ENCODE measurements at regions not wholly inside any gene's neighbourhood (a gene's known extent, or its start where the extent isn't known, plus 50 kb on each side); places are given as distances from the start of the nearest gene placed in this dataset.

DNA sequence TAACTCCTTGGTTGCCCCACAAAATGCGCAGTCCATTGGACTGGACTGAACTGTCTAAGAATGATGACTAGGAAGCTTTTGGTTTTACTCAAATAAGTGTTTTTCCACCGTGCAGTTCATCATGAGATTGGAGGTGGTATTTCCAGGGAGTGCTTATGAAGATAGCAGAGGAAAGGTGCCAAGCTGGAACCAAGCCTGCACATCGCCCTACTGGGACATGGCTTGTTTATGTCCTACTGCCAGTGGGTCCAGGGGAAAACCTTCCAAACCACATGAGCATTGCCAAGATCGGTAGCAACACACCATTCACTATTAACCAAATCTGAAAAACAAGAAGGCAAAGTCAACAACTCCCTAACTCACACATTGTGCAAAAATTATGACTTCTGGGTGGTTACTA, 54.7 kb upstream of the DSCAM start:
- in situ Hi-C loops (cut with MboI), result no loop called here
- H3K4me3 ChIP-seq, result no peak overlapping the region
- H3K9me2 ChIP-seq (ENCODE audit: insufficient read depth), result no peaks in the 10 kb centered on the region
- TF ChIP-seq EZH2 (IDR thresholded peaks at IDR 0.05; ENCODE audit: insufficient read depth, poor library complexity, severe bottlenecking) (no peak), EZH2phosphoT487 (IDR thresholded peaks at IDR 0.05; ENCODE audit: insufficient read depth, low read depth) (no peak)
- no peak overlapping the region for H3K9ac ChIP-seq
- no peaks in the 10 kb centered on the region for H3K27me3 ChIP-seq (replicated peaks; ENCODE audit: insufficient read depth)
- no peaks in the 10 kb centered on the region for H4K20me1 ChIP-seq (ENCODE audit: insufficient read depth)
- no peak overlapping the region for H2AFZ ChIP-seq
- WGBS, 2 experiments (ENCODE audit: low coverage in 1 of 2, low lambda C conversion rate in 2 of 2, missing lambda C conversion rate in 2 of 2), result 19 to 22% methylated on average over 4 of the region's 4 CpGs
- no peaks in the 10 kb centered on the region for H3K36me3 ChIP-seq (ENCODE audit: low read depth)
- H3F3A ChIP-seq (ENCODE audit: insufficient read depth), result no peaks in the 10 kb centered on the region
- no peaks in the 10 kb centered on the region for H3K9me3 ChIP-seq (ENCODE audit: low read depth)
- no peak overlapping the region for H3K4me2 ChIP-seq (ENCODE audit: unreplicated experiment)
- no peak overlapping the region for H3K27ac ChIP-seq
- H3K4me1 ChIP-seq (ENCODE audit: insufficient read depth), result no peaks in the 10 kb centered on the region
- DNase-seq, result no peak
- H3K79me2 ChIP-seq (ENCODE audit: insufficient read depth), result no peaks in the 10 kb centered on the region

DNA sequence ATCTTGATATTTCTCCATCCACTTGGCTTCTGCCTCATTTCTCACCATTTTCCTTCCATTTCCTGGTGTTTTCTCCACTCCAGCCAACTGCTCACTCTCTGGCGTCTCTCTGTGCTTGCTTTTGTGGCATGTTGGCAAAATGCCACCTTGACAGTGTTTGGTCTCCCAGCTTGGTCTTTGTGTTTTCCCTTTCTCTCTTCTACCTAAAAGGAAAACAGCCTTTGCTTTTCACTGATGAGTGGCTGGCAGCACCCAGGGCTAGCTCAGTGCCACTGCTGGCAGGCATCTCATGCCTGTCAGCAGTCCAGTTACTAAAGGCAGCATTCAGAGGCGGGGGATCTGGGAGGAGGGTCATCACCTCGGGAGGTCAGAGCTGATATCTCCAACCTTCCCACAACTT, 55.3 kb upstream of the DSCAM start:
- in situ Hi-C loops (cut with MboI), result no loop called here
- 0 to 1% methylated on average over 3 of the region's 3 CpGs for WGBS, 2 experiments (ENCODE audit: low coverage in 1 of 2, low lambda C conversion rate in 2 of 2, missing lambda C conversion rate in 2 of 2)
- H3F3A ChIP-seq (ENCODE audit: insufficient read depth), result no peaks in the 10 kb centered on the region

DNA sequence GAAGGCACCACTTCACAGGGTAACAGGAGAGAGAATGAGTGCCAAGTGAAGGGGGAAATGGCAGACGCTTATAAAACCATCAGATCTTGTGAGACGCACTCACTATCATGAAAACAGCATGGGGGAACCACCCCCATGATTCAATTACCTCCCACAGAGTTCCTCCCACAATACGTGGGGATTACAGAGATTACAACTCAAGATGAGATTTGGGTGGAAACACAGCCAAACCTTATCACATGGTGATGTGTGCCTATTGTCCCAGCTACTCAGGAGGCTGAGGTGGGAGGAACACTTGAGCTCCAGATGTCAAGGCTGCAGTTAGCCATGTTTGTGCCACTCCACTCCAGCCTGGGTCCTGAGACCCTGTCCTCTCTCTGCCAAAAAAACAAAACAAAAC, 56.0 kb upstream of the DSCAM start:
- no peak for TF ChIP-seq EZH2 (IDR thresholded peaks at IDR 0.05; ENCODE audit: insufficient read depth, poor library complexity, severe bottlenecking)
- no peak for TF ChIP-seq EZH2phosphoT487 (IDR thresholded peaks at IDR 0.05; ENCODE audit: insufficient read depth, low read depth)
- in situ Hi-C loops (cut with MboI), result no loop called here
- no peak overlapping the region for H3K27ac ChIP-seq
- no peaks in the 10 kb centered on the region for H3K4me1 ChIP-seq (ENCODE audit: insufficient read depth)
- no peaks in the 10 kb centered on the region for H3K79me2 ChIP-seq (ENCODE audit: insufficient read depth)
- no peak overlapping the region for H3K9ac ChIP-seq
- H3K4me2 ChIP-seq (ENCODE audit: unreplicated experiment), result no peak overlapping the region
- no peak for DNase-seq
- no peaks in the 10 kb centered on the region for H3K27me3 ChIP-seq (replicated peaks; ENCODE audit: insufficient read depth)
- no peak overlapping the region for H2AFZ ChIP-seq
- no peak overlapping the region for H3K4me3 ChIP-seq
- H3K36me3 ChIP-seq (ENCODE audit: low read depth), result no peaks in the 10 kb centered on the region
- WGBS, 2 experiments (ENCODE audit: low coverage in 1 of 2, low lambda C conversion rate in 2 of 2, missing lambda C conversion rate in 2 of 2), result 9 to 22% methylated on average over 3 of the region's 3 CpGs
- peaks cover 6% of the 10 kb centered on the region for H3K9me3 ChIP-seq (ENCODE audit: low read depth)
- no peaks in the 10 kb centered on the region for H4K20me1 ChIP-seq (ENCODE audit: insufficient read depth)
- H3F3A ChIP-seq (ENCODE audit: insufficient read depth), result no peaks in the 10 kb centered on the region
- no peaks in the 10 kb centered on the region for H3K9me2 ChIP-seq (ENCODE audit: insufficient read depth)

More for the DNA sequence above, 55.3 kb upstream of the DSCAM start:
- no peaks in the 10 kb centered on the region for H3K9me2 ChIP-seq (ENCODE audit: insufficient read depth)
- TF ChIP-seq EZH2 (IDR thresholded peaks at IDR 0.05; ENCODE audit: insufficient read depth, poor library complexity, severe bottlenecking) (no peak), EZH2phosphoT487 (IDR thresholded peaks at IDR 0.05; ENCODE audit: insufficient read depth, low read depth) (no peak)
- no peak overlapping the region for H3K27ac ChIP-seq
- no peak overlapping the region for H3K4me3 ChIP-seq
- H3K27me3 ChIP-seq (replicated peaks; ENCODE audit: insufficient read depth), result no peaks in the 10 kb centered on the region
- H3K4me2 ChIP-seq (ENCODE audit: unreplicated experiment), result no peak overlapping the region
- no peaks in the 10 kb centered on the region for H3K4me1 ChIP-seq (ENCODE audit: insufficient read depth)
- H3K9ac ChIP-seq, result no peak overlapping the region
- H3K79me2 ChIP-seq (ENCODE audit: insufficient read depth), result no peaks in the 10 kb centered on the region
- H2AFZ ChIP-seq, result no peak overlapping the region
- peaks cover 6% of the 10 kb centered on the region for H3K9me3 ChIP-seq (ENCODE audit: low read depth)
- H4K20me1 ChIP-seq (ENCODE audit: insufficient read depth), result no peaks in the 10 kb centered on the region
- no peaks in the 10 kb centered on the region for H3K36me3 ChIP-seq (ENCODE audit: low read depth)
- DNase-seq, result no peak

DNA sequence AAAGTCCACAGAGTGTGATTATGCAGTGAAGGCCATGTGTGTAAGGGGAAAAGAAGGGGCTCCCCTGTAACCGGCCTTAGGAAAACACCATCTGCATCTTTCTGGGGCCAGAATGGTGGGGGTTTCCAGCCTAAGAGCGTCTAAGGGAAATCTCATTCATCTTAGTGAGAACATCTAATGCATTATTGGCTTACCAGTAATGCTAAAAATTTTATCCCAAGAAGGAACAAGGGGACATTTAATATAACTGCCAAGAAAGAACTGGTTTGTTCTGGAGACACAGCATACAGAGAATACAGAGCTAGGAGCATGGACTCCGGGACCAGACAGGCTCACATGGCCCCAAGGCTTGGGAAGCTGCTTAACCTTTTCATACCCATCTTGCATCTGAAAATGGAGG, 58.3 kb upstream of the DSCAM start:
- H3F3A ChIP-seq (ENCODE audit: insufficient read depth), result no peaks in the 10 kb centered on the region
- WGBS, 2 experiments (ENCODE audit: low coverage in 1 of 2, low lambda C conversion rate in 2 of 2, missing lambda C conversion rate in 2 of 2), result 15 to 17% methylated on average over 3 of the region's 3 CpGs
- H3K4me2 ChIP-seq (ENCODE audit: unreplicated experiment), result no peak overlapping the region
- H3K4me1 ChIP-seq (ENCODE audit: insufficient read depth), result no peaks in the 10 kb centered on the region
- no peaks in the 10 kb centered on the region for H3K27me3 ChIP-seq (replicated peaks; ENCODE audit: insufficient read depth)
- in situ Hi-C loops (cut with MboI), result no loop called here
- DNase-seq, result no peak
- no peaks in the 10 kb centered on the region for H4K20me1 ChIP-seq (ENCODE audit: insufficient read depth)
- peaks cover 6% of the 10 kb centered on the region for H3K9me3 ChIP-seq (ENCODE audit: low read depth)
- no peak overlapping the region for H2AFZ ChIP-seq
- TF ChIP-seq EZH2 (IDR thresholded peaks at IDR 0.05; ENCODE audit: insufficient read depth, poor library complexity, severe bottlenecking) (no peak), EZH2phosphoT487 (IDR thresholded peaks at IDR 0.05; ENCODE audit: insufficient read depth, low read depth) (no peak)
- H3K9me2 ChIP-seq (ENCODE audit: insufficient read depth), result no peaks in the 10 kb centered on the region
- no peak overlapping the region for H3K4me3 ChIP-seq
- no peak overlapping the region for H3K27ac ChIP-seq
- no peaks in the 10 kb centered on the region for H3K36me3 ChIP-seq (ENCODE audit: low read depth)
- H3K79me2 ChIP-seq (ENCODE audit: insufficient read depth), result no peaks in the 10 kb centered on the region
- no peak overlapping the region for H3K9ac ChIP-seq

DNA sequence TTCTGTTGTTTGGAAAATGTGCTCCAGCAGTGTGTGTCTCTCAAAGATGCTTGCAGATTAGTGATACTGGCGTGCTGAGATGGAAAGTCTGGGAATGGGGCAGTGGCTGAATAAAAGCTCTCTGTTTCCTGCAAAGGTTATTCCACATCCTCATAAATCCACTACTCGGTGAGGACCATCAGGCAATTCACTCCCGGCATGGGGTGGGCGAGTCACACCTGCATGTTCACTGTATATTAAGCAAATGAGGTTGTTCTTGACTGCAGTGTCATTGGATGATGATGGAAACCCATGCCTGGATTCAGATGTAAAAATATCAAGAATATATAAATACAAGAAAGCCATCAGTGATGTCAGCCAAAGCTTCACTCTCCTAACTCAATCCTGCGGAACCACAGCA, 65.4 kb upstream of the DSCAM start:
- Histone ChIP-seq H3K9me2 (ENCODE audit: insufficient read depth) (no peaks in the 10 kb centered on the region), H4K20me1 (ENCODE audit: insufficient read depth) (no peaks in the 10 kb centered on the region), H3K27me3 (replicated peaks; ENCODE audit: insufficient read depth) (no peaks in the 10 kb centered on the region), H3K79me2 (ENCODE audit: insufficient read depth) (no peaks in the 10 kb centered on the region), H2AFZ (no peak overlapping the region), H3K4me2 (ENCODE audit: unreplicated experiment) (no peak overlapping the region), H3K9me3 (ENCODE audit: low read depth) (peaks cover under 1% of the 10 kb centered on the region), H3K27ac (no peak overlapping the region), H3K36me3 (ENCODE audit: low read depth) (no peaks in the 10 kb centered on the region), H3K4me1 (ENCODE audit: insufficient read depth) (no peaks in the 10 kb centered on the region), H3K9ac (no peak overlapping the region), H3K4me3 (no peak overlapping the region), H3F3A (ENCODE audit: insufficient read depth) (no peaks in the 10 kb centered on the region)
- in situ Hi-C loops (cut with MboI), result no loop called here
- 45 to 50% methylated on average over 5 of the region's 5 CpGs for WGBS, 2 experiments (ENCODE audit: low coverage in 1 of 2, low lambda C conversion rate in 2 of 2, missing lambda C conversion rate in 2 of 2)
- TF ChIP-seq EZH2phosphoT487 (IDR thresholded peaks at IDR 0.05; ENCODE audit: insufficient read depth, low read depth) (no peak), EZH2 (IDR thresholded peaks at IDR 0.05; ENCODE audit: insufficient read depth, poor library complexity, severe bottlenecking) (no peak)
- no peak for DNase-seq

Measured in GM23248 (cell line).